ENCODE measurements at regions not wholly inside any gene's neighbourhood (a gene's known extent, or its start where the extent isn't known, plus 50 kb on each side); places are given as distances from the start of the nearest gene placed in this dataset.

DNA sequence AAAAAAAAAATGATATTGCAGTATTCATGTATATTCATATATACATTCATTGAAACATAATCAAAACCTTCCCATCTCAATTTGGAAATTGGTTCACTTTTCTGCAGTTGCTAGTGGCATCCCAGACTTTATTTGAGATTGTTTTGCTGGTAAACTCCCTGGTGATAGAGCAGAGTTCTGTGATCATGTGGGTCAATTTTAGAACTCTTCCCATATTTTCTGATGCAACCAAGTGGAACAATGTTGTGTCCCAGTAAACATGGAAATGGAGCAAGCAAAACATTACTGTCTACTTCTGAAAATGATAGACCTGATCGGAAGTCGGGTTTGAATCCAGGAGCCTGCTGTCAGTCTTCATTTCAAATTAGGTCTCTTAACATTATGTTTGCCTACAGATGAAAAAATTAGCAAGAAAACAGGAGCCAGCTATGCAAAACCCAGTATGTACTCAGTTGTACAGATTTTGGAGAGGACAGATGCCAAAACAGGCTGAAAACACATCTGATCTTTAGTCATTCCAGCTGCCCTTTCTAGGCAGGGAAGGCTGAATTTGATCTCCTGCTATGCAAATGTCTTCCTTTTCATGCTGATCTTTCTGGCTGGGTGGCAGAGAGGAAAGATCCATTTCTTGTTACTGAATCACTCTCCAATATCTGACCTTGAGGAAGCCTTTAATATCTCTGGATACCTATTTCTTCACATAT is 786.6 kb upstream of the SOX9 start:
- no peak for TF ChIP-seq CEBPB (IDR thresholded peaks at IDR 0.05)
- TF ChIP-seq MAX (IDR thresholded peaks at IDR 0.05), result no peak
- TF ChIP-seq RAD21 (IDR thresholded peaks at IDR 0.05; ENCODE audit: low read depth), result no peak
- TF ChIP-seq REST (IDR thresholded peaks at IDR 0.05; ENCODE audit: low read depth), result no peak
- no peak for TF ChIP-seq TCF12 (IDR thresholded peaks at IDR 0.05; ENCODE audit: low read depth)
- TF ChIP-seq, protein P1, sequence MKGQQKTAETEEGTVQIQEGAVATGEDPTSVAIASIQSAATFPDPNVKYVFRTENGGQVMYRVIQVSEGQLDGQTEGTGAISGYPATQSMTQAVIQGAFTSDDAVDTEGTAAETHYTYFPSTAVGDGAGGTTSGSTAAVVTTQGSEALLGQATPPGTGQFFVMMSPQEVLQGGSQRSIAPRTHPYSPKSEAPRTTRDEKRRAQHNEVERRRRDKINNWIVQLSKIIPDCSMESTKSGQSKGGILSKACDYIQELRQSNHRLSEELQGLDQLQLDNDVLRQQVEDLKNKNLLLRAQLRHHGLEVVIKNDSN (IDR thresholded peaks at IDR 0.05), result no peak
- TF ChIP-seq TAF1 (IDR thresholded peaks at IDR 0.05; ENCODE audit: low read depth), result no peak
- TF ChIP-seq YY1 (IDR thresholded peaks at IDR 0.05; ENCODE audit: low read depth), result no peak
- no peak for TF ChIP-seq EP300 (IDR thresholded peaks at IDR 0.05; ENCODE audit: borderline replicate concordance)
